Activated naive CD8-positive, alpha-beta T cell treated with anti-CD3 and anti-CD28 coated beads, Interleukin-2, amount 50 U/mL, for 24 hours (primary cell): ENCODE measurements at regions not wholly inside any gene's neighbourhood (a gene's known extent, or its start where the extent isn't known, plus 50 kb on each side); places are given as distances from the start of the nearest gene placed in this dataset.

Experiments used
- ATAC-seq: fragments of 150-1000 bp; cut with Tn5 transposase; one replicate; pipeline ENCODE4 v1.10.0; 2021
- DNase-seq: peaks from one replicate; pipeline ENCODE4 v3.0.0; 2021
- H3K27ac Mint-ChIP-seq: one replicate; pipeline ENCODE4 v1.8.0; 2021; ENCODE audit warnings: mild to moderate bottlenecking, mixed read lengths
- H3K27me3 Mint-ChIP-seq: one replicate; pipeline ENCODE4 v1.8.0; 2021; ENCODE audit warnings: mixed read lengths
- H3K36me3 Mint-ChIP-seq: one replicate; pipeline ENCODE4 v1.8.0; 2021; ENCODE audit warnings: low read depth, mixed read lengths
- H3K4me1 Mint-ChIP-seq: one replicate; pipeline ENCODE4 v1.8.0; 2021; ENCODE audit warnings: mixed read lengths
- H3K4me3 Mint-ChIP-seq: one replicate; pipeline ENCODE4 v1.8.0; 2021; ENCODE audit warnings: mild to moderate bottlenecking, moderate library complexity, mixed read lengths
- H3K9me3 Mint-ChIP-seq: one replicate; pipeline ENCODE4 v1.8.0; 2021; ENCODE audit warnings: mixed read lengths

- no peak overlapping the region for H3K27ac Mint-ChIP-seq
- peaks cover 7% of the 10 kb centered on the region for H3K27me3 Mint-ChIP-seq
- no peaks in the 10 kb centered on the region for H3K9me3 Mint-ChIP-seq
- peaks cover 6% of the 10 kb centered on the region for H3K4me1 Mint-ChIP-seq
- ATAC-seq: no peak
- no peak for DNase-seq
- H3K36me3 Mint-ChIP-seq: no peaks in the 10 kb centered on the region
- H3K4me3 Mint-ChIP-seq: no peak overlapping the region
Observed at GRCh38 chr18:10399465-10399864, 55.0 kb upstream of the APCDD1 start.

- Mint-ChIP-seq H3K27ac (no peak overlapping the region), H3K4me1 (peaks cover 6% of the 10 kb centered on the region), H3K36me3 (no peaks in the 10 kb centered on the region), H3K4me3 (no peak overlapping the region), H3K27me3 (peaks cover 9% of the 10 kb centered on the region), H3K9me3 (no peaks in the 10 kb centered on the region)
- no peak for DNase-seq
- ATAC-seq: no peak
Observed at GRCh38 chr18:10400534-10401307, 53.7 kb upstream of the APCDD1 start.

GRCh38 chr18:10401521-10401920 is 52.9 kb upstream of the APCDD1 start:
- DNase-seq (no peak), ATAC-seq (no peak)
- H3K4me1 Mint-ChIP-seq: peaks cover 6% of the 10 kb centered on the region
- peaks cover 9% of the 10 kb centered on the region for H3K27me3 Mint-ChIP-seq
- H3K4me3 Mint-ChIP-seq: no peak overlapping the region
- H3K27ac Mint-ChIP-seq: no peak overlapping the region
- no peaks in the 10 kb centered on the region for H3K36me3 Mint-ChIP-seq
- H3K9me3 Mint-ChIP-seq: no peaks in the 10 kb centered on the region

- Mint-ChIP-seq H3K9me3 (no peaks in the 10 kb centered on the region), H3K4me3 (no peak overlapping the region), H3K27me3 (peaks cover 9% of the 10 kb centered on the region), H3K36me3 (no peaks in the 10 kb centered on the region), H3K27ac (no peak overlapping the region), H3K4me1 (peaks cover 6% of the 10 kb centered on the region)
- DNase-seq (no peak), ATAC-seq (no peak)
Observed at GRCh38 chr18:10401930-10402329, 52.5 kb upstream of the APCDD1 start.

- Mint-ChIP-seq H3K4me3 (no peak overlapping the region), H3K36me3 (no peaks in the 10 kb centered on the region), H3K9me3 (no peaks in the 10 kb centered on the region), H3K27me3 (peaks cover 9% of the 10 kb centered on the region), H3K4me1 (peaks cover 6% of the 10 kb centered on the region), H3K27ac (no peak overlapping the region)
- ATAC-seq (no peak), DNase-seq (no peak)
Observed at GRCh38 chr18:10402871-10403559, 51.4 kb upstream of the APCDD1 start.

- H3K4me3 Mint-ChIP-seq: no peak overlapping the region
- peaks cover 6% of the 10 kb centered on the region for H3K4me1 Mint-ChIP-seq
- H3K36me3 Mint-ChIP-seq: no peaks in the 10 kb centered on the region
- ATAC-seq (no peak), DNase-seq (no peak)
- H3K27me3 Mint-ChIP-seq: peaks cover 9% of the 10 kb centered on the region
- no peak overlapping the region for H3K27ac Mint-ChIP-seq
- no peaks in the 10 kb centered on the region for H3K9me3 Mint-ChIP-seq
Observed at GRCh38 chr18:10403708-10404107, 50.7 kb upstream of the APCDD1 start.

- Mint-ChIP-seq H3K27ac (no peak overlapping the region), H3K4me3 (no peak overlapping the region), H3K27me3 (peaks cover 9% of the 10 kb centered on the region), H3K4me1 (peaks cover 5% of the 10 kb centered on the region), H3K9me3 (no peaks in the 10 kb centered on the region), H3K36me3 (no peaks in the 10 kb centered on the region)
- DNase-seq: no peak
- ATAC-seq: no peak
Observed at GRCh38 chr18:10404168-10404567, 50.3 kb upstream of the APCDD1 start.
